ENCODE measurements at regions not wholly inside any gene's neighbourhood (a gene's known extent, or its start where the extent isn't known, plus 50 kb on each side); places are given as distances from the start of the nearest gene placed in this dataset.

DNA sequence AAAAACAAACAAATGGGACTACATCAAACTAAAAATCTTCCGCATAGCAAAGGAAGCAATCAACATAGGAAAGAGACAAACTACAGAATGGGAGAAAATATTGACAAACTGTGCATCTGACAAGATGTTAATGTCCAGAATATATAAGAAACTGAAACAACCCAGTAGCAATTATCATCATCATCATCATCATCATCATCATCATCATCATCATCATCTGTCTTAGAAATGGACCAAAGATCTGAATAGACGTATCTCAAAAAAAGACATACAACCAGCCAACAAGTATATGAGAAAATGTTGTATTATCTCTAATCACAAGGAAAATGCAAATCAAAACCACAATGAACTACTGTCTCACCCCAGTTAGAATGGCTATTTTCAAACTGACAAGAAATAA is 173.9 kb downstream of the PRR20E start:
- TF ChIP-seq, protein P1, sequence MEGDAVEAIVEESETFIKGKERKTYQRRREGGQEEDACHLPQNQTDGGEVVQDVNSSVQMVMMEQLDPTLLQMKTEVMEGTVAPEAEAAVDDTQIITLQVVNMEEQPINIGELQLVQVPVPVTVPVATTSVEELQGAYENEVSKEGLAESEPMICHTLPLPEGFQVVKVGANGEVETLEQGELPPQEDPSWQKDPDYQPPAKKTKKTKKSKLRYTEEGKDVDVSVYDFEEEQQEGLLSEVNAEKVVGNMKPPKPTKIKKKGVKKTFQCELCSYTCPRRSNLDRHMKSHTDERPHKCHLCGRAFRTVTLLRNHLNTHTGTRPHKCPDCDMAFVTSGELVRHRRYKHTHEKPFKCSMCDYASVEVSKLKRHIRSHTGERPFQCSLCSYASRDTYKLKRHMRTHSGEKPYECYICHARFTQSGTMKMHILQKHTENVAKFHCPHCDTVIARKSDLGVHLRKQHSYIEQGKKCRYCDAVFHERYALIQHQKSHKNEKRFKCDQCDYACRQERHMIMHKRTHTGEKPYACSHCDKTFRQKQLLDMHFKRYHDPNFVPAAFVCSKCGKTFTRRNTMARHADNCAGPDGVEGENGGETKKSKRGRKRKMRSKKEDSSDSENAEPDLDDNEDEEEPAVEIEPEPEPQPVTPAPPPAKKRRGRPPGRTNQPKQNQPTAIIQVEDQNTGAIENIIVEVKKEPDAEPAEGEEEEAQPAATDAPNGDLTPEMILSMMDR (conservative IDR thresholded peaks at IDR 0.05 in 1 of 2, IDR thresholded peaks at IDR 0.05 in 1 of 2; ENCODE audit: low read depth in 1 of 2, low read length in 2 of 2): no peak
- no peak for TF ChIP-seq EZH2 (IDR thresholded peaks at IDR 0.05; ENCODE audit: low read length, missing control alignments)
